OCI-LY3 (cell line): ENCODE measurements at regions not wholly inside any gene's neighbourhood (a gene's known extent, or its start where the extent isn't known, plus 50 kb on each side); places are given as distances from the start of the nearest gene placed in this dataset.

ENCODE experiments used
- H2AFZ ChIP-seq: fragments of 200-600, 300-600 bp; shearing (Covaris generic); 2 replicates; pipeline ENCODE4 v1.6.0; 2014; ENCODE audit warnings: antibody characterized with exemption, low read depth, low read length
- H3K27ac ChIP-seq: fragments of 200-600, 300-600 bp; sonication (generic); 2 replicates; pipeline ENCODE4 v1.5.1; 2014; ENCODE audit warnings: mild to moderate bottlenecking, low read length, moderate library complexity, mixed read lengths
- H3K27me3 ChIP-seq: fragments of 200-600, 300-600 bp; sonication (generic); 2 replicates; pipeline ENCODE4 v1.6.1; 2014; ENCODE audit warnings: low read depth, low read length, mixed read lengths
- H3K36me3 ChIP-seq: fragments of 200-600, 300-600 bp; sonication (generic); replicated peaks from 2 replicates; pipeline ENCODE3; 2014; ENCODE audit warnings: low read depth, low read length, mixed read lengths
- H3K4me1 ChIP-seq: fragments of 300-600, 200-600 bp; sonication (generic); 2 replicates; pipeline ENCODE4 v1.6.1; 2014; ENCODE audit warnings: low read length, mixed read lengths
- H3K4me2 ChIP-seq: fragments of 200-600, 300-600 bp; sonication (generic); 2 replicates; pipeline ENCODE4 v1.6.1; 2014; ENCODE audit warnings: low read length, mixed read lengths
- H3K4me3 ChIP-seq: fragments of 300-600, 200-600 bp; sonication (generic); 2 replicates; pipeline ENCODE4 v1.5.1; 2014; ENCODE audit warnings: antibody characterized with exemption, mild to moderate bottlenecking, low read length, moderate library complexity
- H3K79me2 ChIP-seq: fragments of 300-600, 200-600 bp; shearing (Covaris generic); 2 replicates; pipeline ENCODE4 v1.6.1; 2014; ENCODE audit warnings: mild to moderate bottlenecking, low read length, mixed read lengths
- H3K9ac ChIP-seq: fragments of 300-600, 200-600 bp; shearing (Covaris generic); 2 replicates; pipeline ENCODE4 v1.6.0; 2014; ENCODE audit warnings: mild to moderate bottlenecking, low read length, moderate library complexity
- H3K9me3 ChIP-seq: fragments of 200-600, 300-600 bp; shearing (Covaris generic); 2 replicates; pipeline ENCODE4 v1.6.1; 2014; ENCODE audit warnings: low read length, mixed read lengths; ENCODE audit not compliant: insufficient read depth
- H4K20me1 ChIP-seq: fragments of 200-600, 300-600 bp; sonication (generic); 2 replicates; pipeline ENCODE4 v1.6.1; 2016; ENCODE audit warnings: low read length, mixed read lengths; ENCODE audit not compliant: insufficient read depth
- CTCF ChIP-seq: fragments of 200-600, 300-600 bp; sonication (generic); IDR thresholded peaks from 2 replicates; pipeline ENCODE4 v1.5.1; 2014; ENCODE audit warnings: antibody characterized with exemption, low read length, low read depth
- EZH2phosphoT487 ChIP-seq: fragments of 200-600 bp; shearing (Covaris generic); IDR thresholded peaks from 2 replicates; pipeline ENCODE4 v1.6.1; 2018; ENCODE audit warnings: antibody characterized with exemption, mixed run types, low read depth

GRCh38 chr7:73976761-73977618 lies 51.0 kb upstream of the ELN start:
- Histone ChIP-seq H3K4me2 (no peak overlapping the region), H3K9ac (no peak overlapping the region), H3K27ac (no peak overlapping the region)

GRCh38 chr7:73977619-73978618 lies 50.1 kb upstream of the ELN start:
- Histone ChIP-seq H3K27me3 (peaks cover 6% of the 10 kb centered on the region; the same call in 1 of the 2 replicates), H3K27ac (no peak overlapping the region)

More at GRCh38 chr7:73976761-73977618, 51.0 kb upstream of the ELN start:
- H2AFZ ChIP-seq, result no peak overlapping the region
- no peak overlapping the region for H3K4me3 ChIP-seq
- H3K79me2 ChIP-seq, result no peaks in the 10 kb centered on the region
- peaks cover 6% of the 10 kb centered on the region; the same call in 1 of the 2 replicates for H3K27me3 ChIP-seq
- H3K9me3 ChIP-seq, result no peaks in the 10 kb centered on the region
- peaks cover 2% of the 10 kb centered on the region for H3K4me1 ChIP-seq
- no peaks in the 10 kb centered on the region for H3K36me3 ChIP-seq
- H4K20me1 ChIP-seq, result no peaks in the 10 kb centered on the region
- TF ChIP-seq CTCF (no peak), EZH2phosphoT487 (no peak)

More at GRCh38 chr7:73977619-73978618, 50.1 kb upstream of the ELN start:
- Histone ChIP-seq H3K4me3 (no peak overlapping the region), H3K9me3 (no peaks in the 10 kb centered on the region), H3K4me1 (no peaks in the 10 kb centered on the region), H3K79me2 (no peaks in the 10 kb centered on the region), H3K9ac (no peak overlapping the region), H2AFZ (no peak overlapping the region), H3K4me2 (no peak overlapping the region), H4K20me1 (no peaks in the 10 kb centered on the region), H3K36me3 (no peaks in the 10 kb centered on the region)
- TF ChIP-seq CTCF (no peak), EZH2phosphoT487 (no peak)
